ENCODE measurements at regions not wholly inside any gene's neighbourhood (a gene's known extent, or its start where the extent isn't known, plus 50 kb on each side); places are given as distances from the start of the nearest gene placed in this dataset.

- no peak for TF ChIP-seq CTCF (conservative IDR thresholded peaks at IDR 0.05)
- TF ChIP-seq ZFX (IDR thresholded peaks at IDR 0.05): no peak
Measured at GRCh38 chr21:27033471-27033870, 66.6 kb upstream of the ADAMTS5 start.
